ENCODE measurements at regions not wholly inside any gene's neighbourhood (a gene's known extent, or its start where the extent isn't known, plus 50 kb on each side); places are given as distances from the start of the nearest gene placed in this dataset.

DNA sequence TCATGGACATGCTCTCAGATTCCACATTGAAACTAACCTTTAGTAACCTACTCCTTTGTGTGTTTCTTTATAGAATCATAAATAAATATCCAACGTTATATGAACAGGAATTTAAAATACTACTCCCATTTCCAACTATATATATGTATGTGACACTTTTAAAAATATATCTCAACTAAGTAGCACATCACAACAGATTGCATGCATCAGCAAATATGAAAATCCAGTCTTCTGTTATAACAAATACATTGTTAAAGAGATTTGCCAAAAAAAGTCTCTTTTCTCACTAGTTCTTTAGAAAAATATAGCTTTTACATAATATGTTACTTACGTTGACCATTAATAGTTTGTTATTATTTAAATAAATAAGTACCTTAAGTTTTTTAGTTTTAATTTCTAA is 1608.6 kb upstream of the RAG2 start:
- TF ChIP-seq E2F5 (CRISPR knock-in tag; conservative IDR thresholded peaks at IDR 0.05) (no peak), ZNF253 (CRISPR knock-in tag; IDR thresholded peaks at IDR 0.05; ENCODE audit: borderline replicate concordance) (no peak), BHLHE40 (IDR thresholded peaks at IDR 0.05; ENCODE audit: low read length) (no peak), ZNF34 (CRISPR knock-in tag; IDR thresholded peaks at IDR 0.05; ENCODE audit: borderline replicate concordance) (no peak), NFAT5 (CRISPR knock-in tag; IDR thresholded peaks at IDR 0.05) (no peak), HMG20B (CRISPR knock-in tag; conservative IDR thresholded peaks at IDR 0.05) (no peak), ARNT (IDR thresholded peaks at IDR 0.05) (no peak)

Measured in HepG2 (cell line).